K562 (cell line): ENCODE measurements at regions not wholly inside any gene's neighbourhood (a gene's known extent, or its start where the extent isn't known, plus 50 kb on each side); places are given as distances from the start of the nearest gene placed in this dataset.

Experiments used
- ATF1 ChIP-seq, 2 experiments: fragments of 450-650 bp in 1 of 2; IDR thresholded peaks; 2 replicates each; pipeline ENCODE4 v1.6.1; 2016; ENCODE audit warnings: missing compliant biosample characterization in 1 of 2, missing genetic modification characterization in 1 of 2
- DIDO1 ChIP-seq: fragments of 450-650 bp; IDR thresholded peaks from 2 replicates; pipeline ENCODE4 v1.6.1; 2016; ENCODE audit warnings: low read depth, missing biosample characterization, missing genetic modification characterization
- ILF3 ChIP-seq: fragments of 450-650 bp; IDR thresholded peaks from 2 replicates; pipeline ENCODE4 v1.6.1; 2018; ENCODE audit warnings: antibody characterized with exemption, mild to moderate bottlenecking, moderate library complexity, borderline replicate concordance
- PBX2 ChIP-seq, 2 experiments: IDR thresholded peaks in 1 of 2; conservative IDR thresholded peaks in 1 of 2; 2 replicates each; pipeline ENCODE4 v1.6.1; 2016; ENCODE audit warnings: low read depth in 2 of 2, mild to moderate bottlenecking in 1 of 2, missing compliant biosample characterization in 1 of 2, missing genetic modification characterization in 1 of 2, moderate library complexity in 1 of 2
- STAT5B ChIP-seq: fragments of 250-450 bp; sonication (Bioruptor Pico); IDR thresholded peaks from 2 replicates; pipeline ENCODE4 v1.8.0; 2021; ENCODE audit warnings: mild to moderate bottlenecking, inconsistent platforms
- ZNF277 ChIP-seq: fragments of 250-450 bp; sonication (Bioruptor Pico); IDR thresholded peaks from 2 replicates; pipeline ENCODE4 v1.8.0; 2022; ENCODE audit warnings: inconsistent platforms, mild to moderate bottlenecking, moderate library complexity, borderline replicate concordance

GRCh38 chr3:127137757-127138536 lies 55.0 kb upstream of the PRR23E start (continued):
- TF ChIP-seq ZNF277, result no peak
- no peak for TF ChIP-seq ATF1 (CRISPR knock-in tag; IDR thresholded peaks at IDR 0.05)
- no peak for TF ChIP-seq ATF1 (tag; IDR thresholded peaks at IDR 0.05)
- no peak for TF ChIP-seq STAT5B (CRISPR knock-in tag)
- TF ChIP-seq DIDO1 (tag), result no peak
- no peak for TF ChIP-seq ILF3
- no peak for TF ChIP-seq PBX2 (CRISPR knock-in tag; IDR thresholded peaks at IDR 0.05; ENCODE audit: low read depth)
- no peak for TF ChIP-seq PBX2 (tag; conservative IDR thresholded peaks at IDR 0.05; ENCODE audit: low read depth)
